Activated CD4-positive, CD25-positive, alpha-beta regulatory T cell (primary cell): ENCODE measurements at regions not wholly inside any gene's neighbourhood (a gene's known extent, or its start where the extent isn't known, plus 50 kb on each side); places are given as distances from the start of the nearest gene placed in this dataset.

Source experiments
- DNase-seq, 4 experiments: peaks; one replicate each; lab custom pipeline; 2025; lab: John Stamatoyannopoulos, UW

DNA sequence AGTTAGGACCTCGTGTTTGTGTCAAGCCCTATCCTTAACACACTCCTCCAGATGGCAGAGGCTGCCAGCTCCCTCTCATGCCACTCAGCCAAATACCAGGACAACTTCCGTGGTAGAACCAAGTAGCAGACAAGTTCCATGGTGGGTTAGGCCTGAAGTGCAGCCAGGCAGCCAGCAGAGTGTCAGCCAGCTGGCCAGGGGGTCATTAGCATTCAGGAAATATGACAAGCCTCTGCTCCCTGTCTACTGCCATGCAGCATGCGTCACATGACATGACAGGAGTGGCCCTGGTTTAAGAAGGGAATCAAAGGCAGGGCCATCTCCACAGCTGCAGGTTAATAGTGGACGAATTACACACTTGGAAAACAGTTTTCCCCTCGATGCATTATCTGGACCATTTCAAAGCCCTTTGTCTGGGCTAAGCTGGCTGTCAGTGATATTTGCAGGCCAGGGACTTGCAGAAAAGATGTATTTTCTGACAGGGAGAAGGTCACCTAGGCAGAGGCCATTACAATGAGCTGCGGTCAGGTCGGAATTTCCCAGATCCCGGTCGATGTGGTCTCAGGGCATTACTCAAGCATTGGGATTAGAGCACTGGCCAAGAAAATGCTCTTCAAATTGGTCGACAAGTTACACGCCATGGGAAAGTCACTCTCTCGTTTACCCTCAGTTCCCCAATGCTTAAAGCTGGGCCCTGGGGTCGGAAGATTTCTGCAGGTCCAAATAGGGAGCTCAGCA, 461.7 kb upstream of the CADM1 start:
- DNase-seq: no peak

DNA sequence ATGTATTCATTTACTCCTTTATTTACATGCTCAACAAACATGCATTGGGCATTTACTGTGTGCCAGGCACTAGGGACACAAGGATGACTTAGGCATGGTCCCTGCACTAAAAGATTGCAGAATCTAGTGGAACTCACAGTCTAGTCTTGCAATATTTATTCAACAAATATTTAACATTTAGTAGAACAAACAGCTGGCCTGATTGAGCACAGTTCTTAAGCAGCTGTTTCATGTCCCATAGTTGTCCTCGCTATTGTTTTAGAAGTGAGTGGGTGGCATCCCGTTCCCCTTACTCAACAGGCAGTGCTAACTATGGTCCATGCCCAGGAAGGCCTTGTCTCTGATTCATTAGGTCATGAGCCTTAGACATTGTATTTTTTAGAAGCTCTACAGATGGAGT, 459.9 kb upstream of the CADM1 start:
- DNase-seq: no peak

GRCh38 chr11:115963156-115963555, 458.9 kb upstream of the CADM1 start:
- DNase-seq: no peak

GRCh38 chr11:115961159-115962003, 457.2 kb upstream of the CADM1 start:
- DNase-seq: no peak

DNA sequence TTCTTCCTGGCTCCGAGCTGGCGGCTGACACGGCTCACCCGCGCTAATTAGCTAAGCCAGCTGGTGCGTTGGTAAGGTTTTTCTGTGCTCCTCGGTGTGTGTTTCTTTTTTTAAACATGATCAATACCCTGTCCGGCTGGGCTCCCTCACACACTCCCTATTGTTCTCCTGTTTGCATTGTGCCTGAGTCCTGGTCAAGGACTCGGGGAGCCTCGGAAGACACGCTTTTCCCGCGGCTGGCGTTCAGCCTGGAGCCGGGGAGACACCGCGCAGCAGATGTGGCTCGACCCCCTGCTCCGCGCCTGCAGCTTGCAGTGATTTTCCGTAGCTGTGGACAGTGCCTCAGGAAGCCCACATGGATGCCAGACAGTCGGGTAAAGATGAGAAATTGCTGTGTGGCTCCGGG, 454.9 kb upstream of the CADM1 start:
- no peak for DNase-seq

DNA sequence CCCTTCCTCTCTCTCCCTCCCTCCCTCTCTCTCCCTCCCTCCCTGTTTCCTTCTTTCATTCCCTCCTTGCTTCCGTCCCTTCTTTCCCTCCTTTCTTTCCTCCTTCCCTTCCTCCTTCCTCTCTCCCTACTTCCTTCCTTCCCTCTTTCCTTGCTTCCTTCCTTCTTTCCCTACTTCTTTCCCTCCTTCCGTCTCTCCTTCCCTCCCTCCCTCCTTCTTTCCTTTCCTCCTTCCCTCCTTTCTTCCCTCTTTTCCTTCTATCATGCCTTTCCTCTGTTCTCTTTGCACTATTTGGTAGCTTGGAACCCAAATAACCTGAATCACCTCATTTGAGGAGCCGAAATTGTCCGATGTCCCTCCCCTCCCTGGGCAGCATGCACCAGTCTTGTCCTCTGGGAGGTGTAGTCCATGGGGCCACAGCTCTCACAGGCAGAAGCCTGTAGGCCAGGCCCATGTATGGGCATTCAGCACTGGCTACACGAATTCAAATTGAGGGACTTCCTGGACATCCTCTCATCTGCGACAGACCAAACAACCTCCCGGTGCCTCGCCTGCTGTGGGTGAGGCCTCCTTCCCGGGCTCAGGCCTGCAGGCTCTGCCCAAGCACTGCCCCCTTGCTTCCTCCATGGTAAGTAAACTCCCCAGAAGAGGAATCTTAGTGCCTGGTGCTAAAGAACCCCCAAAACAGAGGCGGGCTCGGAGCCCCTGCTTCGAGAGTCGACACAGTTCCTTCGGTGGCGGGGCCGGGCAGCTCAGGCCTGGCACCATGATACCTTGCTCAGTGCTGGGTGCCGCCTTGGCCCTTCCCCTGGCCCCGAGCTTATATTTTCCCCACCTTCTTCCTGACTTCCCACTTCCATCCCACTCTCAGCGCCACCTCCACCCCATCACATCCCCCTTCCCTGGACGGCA, 454.1 kb upstream of the CADM1 start:
- no peak for DNase-seq

DNA sequence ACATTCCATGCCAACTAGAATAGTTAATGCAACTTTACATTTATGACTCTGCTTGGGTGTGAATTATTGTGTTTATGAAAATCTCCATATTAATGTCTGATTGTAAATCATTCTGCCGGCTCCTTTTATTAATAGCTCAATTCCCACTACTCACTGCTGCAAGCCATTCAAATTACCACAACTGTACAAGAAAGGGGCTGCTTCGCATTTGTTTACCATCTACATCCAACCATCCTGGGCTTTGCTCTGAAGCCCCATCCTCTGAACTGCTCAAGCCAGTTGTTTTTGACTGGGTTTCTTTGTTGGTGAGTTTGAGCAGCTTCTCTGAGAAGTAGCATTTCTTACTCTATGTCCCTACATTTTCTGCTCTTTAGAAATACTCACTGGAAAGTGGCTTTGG, 451.6 kb upstream of the CADM1 start:
- no peak for DNase-seq

- DNase-seq: no peak
Observed at GRCh38 chr11:115950660-115951059, 446.4 kb upstream of the CADM1 start.

- no peak for DNase-seq
Observed at GRCh38 chr11:115944596-115944995, 440.4 kb upstream of the CADM1 start.

DNA sequence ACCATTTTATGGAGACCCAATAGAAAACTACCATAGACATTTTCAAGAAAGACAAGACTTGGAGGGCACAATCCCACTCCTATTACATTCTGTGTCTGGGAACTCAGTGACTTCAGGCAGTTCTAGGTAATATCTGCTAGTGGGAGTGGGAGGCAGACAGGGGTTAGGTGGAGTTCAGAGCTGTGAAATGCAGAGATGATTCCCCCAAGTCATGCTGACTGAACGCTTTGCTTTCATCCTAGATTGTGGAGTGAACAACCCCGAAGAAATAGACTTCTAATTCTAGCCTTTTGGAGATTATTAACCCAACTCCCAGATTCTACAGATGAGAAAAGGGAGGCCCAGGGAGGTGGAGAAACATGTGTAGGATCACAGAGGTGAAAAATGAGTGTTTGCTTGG, 437.8 kb upstream of the CADM1 start:
- no peak for DNase-seq

DNA sequence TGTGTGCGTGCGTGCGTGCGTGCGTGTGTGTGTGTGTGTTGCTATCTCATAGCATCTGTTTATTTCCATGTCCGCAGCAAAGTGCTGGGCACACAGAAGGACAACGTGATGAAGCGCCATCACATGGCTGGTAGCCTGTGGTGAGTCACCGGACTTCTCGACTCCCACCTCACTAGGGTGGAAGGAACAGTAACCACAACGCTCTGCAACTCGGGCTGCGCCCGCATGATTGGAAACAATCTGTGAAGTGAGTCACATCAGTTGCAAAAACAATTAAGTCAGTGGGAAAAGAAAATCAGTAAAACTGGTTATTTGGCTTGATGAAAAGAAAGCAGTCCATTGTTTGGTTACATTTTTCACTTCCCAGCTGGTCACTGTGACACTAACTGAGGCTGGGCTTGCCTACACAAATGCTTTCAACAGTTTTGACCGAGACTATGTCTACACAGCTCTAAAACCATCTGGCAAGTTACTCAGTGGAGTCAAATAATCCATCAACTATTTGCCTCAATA, 437.3 kb upstream of the CADM1 start:
- DNase-seq: no peak

GRCh38 chr11:115941044-115941443, 436.8 kb upstream of the CADM1 start:
- DNase-seq: no peak

DNA sequence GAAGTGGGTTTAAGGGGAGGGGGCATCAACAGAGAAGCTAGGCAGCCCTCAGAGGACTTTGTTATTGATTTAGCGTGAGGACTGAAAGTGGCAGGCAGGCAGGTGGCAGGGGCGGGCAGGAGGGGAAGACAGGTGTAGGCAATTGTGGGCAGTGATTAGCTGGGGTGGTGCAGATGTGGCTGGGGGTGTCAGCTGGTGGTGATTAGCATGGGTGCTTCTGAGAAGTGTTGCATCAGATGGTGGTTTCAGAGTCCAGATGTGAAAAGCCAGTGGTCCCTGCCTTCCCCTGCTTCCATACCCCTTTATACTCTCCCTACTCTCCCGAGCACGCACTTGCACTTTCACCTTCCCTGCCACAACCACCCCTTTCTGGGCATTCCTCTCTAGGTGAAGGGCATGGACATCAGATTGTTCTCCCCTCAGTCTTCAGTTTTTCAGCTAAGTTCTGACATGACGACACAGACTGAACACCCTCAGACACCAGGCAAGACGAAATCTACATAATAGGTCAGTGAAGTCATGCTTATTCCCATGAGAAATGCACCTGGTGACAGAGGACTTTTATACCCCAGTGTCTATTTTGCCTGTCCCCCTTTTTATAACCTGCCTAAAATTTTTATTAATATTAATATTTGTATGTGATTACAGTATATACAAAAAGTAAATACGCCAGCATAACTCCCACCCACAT, 435.7 kb upstream of the CADM1 start:
- no peak for DNase-seq

GRCh38 chr11:115939104-115939730, 435.0 kb upstream of the CADM1 start:
- no peak for DNase-seq

DNA sequence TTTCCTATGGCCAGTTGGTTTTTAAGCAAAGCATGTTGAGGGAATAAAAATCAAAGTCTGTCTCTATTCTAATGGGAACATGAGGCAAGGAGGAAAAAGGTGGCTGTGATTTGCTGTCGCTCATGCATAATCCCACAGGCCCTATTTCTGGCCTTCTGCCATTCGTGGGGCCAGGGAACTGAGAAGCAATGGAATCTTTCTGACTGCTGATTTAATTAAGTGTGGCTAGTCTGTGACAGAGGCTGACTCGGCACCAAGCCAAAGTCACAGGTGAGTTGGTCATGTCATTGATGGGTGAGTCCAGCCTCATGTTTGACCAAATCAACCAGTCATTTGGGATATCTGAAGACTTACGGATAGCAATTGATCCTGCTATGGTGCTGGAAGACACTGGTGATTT, 429.3 kb upstream of the CADM1 start:
- no peak for DNase-seq

GRCh38 chr11:115931548-115932083, 427.4 kb upstream of the CADM1 start:
- DNase-seq: no peak

- no peak for DNase-seq
Observed at GRCh38 chr11:115930886-115931547, 426.8 kb upstream of the CADM1 start.

DNA sequence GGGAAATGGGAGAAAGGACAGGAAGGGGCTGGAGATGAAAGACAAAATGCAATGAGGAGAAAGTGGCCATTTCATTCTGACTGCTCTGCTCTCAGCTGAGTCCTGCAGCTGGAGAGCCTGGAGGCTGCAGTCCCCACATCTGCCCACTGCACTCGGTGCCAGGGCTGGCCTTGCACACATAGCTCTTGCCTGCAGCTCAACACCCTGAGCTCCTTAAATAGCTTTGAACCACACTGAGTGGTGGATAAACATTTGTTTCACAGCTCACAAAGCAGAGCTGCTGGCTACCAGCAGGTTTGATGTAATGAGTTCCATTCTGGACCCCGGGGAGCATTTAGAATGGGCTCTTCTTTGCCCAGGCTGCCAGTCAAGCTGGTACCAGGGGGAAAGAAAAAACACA, 426.1 kb upstream of the CADM1 start:
- DNase-seq: no peak

DNA sequence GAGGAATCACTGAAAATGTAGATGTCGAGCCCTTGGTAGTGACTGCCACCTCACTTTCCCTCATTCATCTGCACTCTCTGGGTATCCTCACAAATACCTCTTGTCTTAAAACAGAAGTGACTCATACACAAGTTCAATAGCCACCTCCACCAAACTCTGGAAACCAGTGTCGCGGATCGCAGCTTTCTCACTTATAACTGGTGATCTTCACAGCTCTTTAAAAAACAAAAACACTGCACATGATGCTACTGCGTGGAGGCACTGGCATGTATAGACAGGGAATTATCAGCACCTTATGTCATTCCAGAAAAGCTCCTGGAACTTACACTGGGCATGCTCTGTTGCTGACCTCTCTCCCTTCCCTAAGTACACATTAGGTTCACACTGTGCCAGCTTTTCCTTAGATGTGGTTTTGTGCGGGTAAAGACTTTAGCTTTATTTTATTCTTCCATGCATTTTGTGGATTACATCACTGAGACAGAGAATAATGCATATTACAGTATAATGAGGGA, 425.5 kb upstream of the CADM1 start:
- DNase-seq: no peak

DNA sequence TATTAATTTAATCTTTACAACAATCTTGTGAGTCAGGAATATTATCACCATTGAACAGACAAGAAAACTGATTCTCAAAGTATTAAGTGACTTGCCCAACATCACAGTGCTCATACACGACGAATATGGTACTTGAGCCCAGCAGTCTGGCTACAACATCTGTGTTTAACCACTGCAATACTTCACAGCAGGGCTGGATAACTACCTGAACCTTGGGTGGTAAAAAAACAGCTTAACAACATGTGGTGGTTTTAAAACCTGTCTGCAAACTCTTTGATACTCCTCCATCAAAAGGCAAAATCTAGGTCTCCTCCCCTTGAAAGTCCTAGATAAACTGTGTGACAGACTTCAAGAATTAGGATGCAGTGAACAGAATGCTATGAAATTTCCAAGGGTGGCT, 424.6 kb upstream of the CADM1 start:
- DNase-seq: no peak
